ENCODE measurements at regions not wholly inside any gene's neighbourhood (a gene's known extent, or its start where the extent isn't known, plus 50 kb on each side); places are given as distances from the start of the nearest gene placed in this dataset.

DNA sequence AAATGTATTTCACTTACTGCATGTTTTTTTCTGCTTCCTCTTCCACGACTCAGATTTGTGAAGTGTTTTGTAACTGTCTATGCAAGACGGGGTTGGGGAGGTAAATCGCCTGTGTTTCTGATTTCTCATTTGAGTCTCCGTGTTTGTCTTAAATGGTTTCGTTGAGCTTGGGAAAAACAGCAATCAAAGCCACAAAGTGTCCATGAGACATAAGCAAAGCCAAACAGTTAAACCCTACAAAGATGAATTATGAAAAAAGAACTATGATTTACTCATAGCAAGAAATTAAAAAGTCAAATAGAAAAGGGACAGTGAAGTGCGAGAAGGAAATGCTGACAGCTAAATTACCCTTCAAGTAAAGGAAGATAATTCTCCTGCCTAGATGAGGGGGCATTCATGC lies 164.3 kb upstream of the TMPO start:
- no peaks in the 10 kb centered on the region for H3K36me3 ChIP-seq (ENCODE audit: control insufficient read depth, insufficient read depth, low read length)
- TF ChIP-seq, protein P1, sequence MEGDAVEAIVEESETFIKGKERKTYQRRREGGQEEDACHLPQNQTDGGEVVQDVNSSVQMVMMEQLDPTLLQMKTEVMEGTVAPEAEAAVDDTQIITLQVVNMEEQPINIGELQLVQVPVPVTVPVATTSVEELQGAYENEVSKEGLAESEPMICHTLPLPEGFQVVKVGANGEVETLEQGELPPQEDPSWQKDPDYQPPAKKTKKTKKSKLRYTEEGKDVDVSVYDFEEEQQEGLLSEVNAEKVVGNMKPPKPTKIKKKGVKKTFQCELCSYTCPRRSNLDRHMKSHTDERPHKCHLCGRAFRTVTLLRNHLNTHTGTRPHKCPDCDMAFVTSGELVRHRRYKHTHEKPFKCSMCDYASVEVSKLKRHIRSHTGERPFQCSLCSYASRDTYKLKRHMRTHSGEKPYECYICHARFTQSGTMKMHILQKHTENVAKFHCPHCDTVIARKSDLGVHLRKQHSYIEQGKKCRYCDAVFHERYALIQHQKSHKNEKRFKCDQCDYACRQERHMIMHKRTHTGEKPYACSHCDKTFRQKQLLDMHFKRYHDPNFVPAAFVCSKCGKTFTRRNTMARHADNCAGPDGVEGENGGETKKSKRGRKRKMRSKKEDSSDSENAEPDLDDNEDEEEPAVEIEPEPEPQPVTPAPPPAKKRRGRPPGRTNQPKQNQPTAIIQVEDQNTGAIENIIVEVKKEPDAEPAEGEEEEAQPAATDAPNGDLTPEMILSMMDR (IDR thresholded peaks at IDR 0.05; ENCODE audit: insufficient read depth, low read length, poor library complexity, severe bottlenecking) = no peak
- DNase-seq (ENCODE audit: extremely low read depth, insufficient read length) = peak; percentile 22
- H3K4me3 ChIP-seq (replicated peaks; ENCODE audit: low read depth, low read length) = no peak overlapping the region
- no peaks in the 10 kb centered on the region; the same call in 1 of the 2 replicates for H3K27me3 ChIP-seq (replicated peaks; ENCODE audit: control insufficient read depth, insufficient read depth, low read length)

DNA sequence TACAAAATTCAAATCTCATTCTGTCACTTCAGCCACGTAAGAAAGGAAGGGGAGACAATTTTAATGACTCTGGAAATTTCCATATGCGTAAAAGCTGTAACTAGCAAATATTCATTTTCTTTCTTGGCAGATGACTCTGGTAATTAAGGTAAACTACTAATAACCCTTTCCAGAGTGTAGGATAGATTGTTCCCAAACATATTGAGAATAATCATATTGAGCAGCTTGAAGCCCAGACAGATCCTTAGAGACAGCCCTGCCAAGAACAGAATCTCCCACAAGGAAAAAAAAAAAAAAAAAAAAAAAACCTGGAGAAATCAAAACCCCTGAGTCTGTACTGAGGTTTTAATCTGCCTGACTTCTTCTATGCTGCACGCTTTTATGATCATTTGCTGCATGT lies 163.6 kb upstream of the TMPO start:
- Histone ChIP-seq H3K36me3 (ENCODE audit: control insufficient read depth, insufficient read depth, low read length) (no peaks in the 10 kb centered on the region), H3K4me3 (replicated peaks; ENCODE audit: low read depth, low read length) (no peak overlapping the region), H3K27me3 (replicated peaks; ENCODE audit: control insufficient read depth, insufficient read depth, low read length) (no peaks in the 10 kb centered on the region; the same call in 1 of the 2 replicates)
- TF ChIP-seq, protein P1 (IDR thresholded peaks at IDR 0.05; ENCODE audit: insufficient read depth, low read length, poor library complexity, severe bottlenecking) = no peak
- no peak for DNase-seq (ENCODE audit: extremely low read depth, insufficient read length)

DNA sequence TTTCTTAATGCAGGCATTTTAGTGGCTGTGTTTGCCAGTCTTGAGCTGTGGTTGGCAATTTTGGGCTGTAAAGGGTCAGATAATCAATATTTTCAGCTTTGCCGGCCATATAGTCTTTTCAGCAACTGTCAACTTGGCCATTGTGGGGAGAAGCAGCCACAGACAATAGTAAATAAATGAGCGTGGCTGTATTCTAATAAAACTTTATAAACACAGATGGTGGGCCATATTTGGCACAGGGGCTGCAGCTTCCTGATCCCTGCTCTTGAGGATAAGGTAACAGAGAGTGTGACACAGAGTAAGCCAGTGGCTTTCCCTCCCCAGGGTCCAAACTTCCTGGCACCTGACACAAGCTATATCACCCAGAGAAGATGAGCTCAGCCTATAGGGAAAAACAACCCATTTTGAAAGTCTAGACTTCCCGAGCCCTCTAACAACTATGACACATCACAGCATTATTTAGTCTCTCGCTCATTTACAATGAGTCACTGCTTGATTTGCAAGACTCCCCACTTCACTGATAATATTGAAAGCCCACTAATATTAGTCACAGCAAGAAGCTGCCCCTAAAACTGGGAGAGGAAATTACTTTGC lies 163.1 kb upstream of the TMPO start:
- no peak for DNase-seq (ENCODE audit: extremely low read depth, insufficient read length)
- no peak overlapping the region for H3K4me3 ChIP-seq (replicated peaks; ENCODE audit: low read depth, low read length)

DNA sequence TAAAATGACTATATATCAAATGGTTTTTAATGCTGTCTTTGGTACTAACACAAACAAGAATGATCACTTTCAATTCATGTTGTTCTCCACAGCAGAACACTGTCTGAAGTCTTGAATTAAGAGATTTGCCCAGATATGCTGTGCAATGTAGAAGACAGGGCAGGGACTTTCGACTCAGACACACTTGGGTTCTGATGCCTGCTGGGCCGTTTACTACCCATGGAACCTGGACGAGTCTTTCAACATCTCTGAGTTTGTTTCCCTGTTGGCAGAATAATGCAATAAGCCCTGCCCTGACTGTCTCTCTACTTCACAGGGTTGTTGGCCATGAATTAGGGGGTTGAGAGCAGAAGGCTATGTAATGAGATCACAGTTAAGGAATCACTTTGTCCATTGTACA lies 162.6 kb upstream of the TMPO start:
- TF ChIP-seq, protein P1 (IDR thresholded peaks at IDR 0.05; ENCODE audit: insufficient read depth, low read length, poor library complexity, severe bottlenecking) = no peak
- no peak for DNase-seq (ENCODE audit: extremely low read depth, insufficient read length)
- H3K36me3 ChIP-seq (ENCODE audit: control insufficient read depth, insufficient read depth, low read length) = no peaks in the 10 kb centered on the region
- no peaks in the 10 kb centered on the region; the same call in 1 of the 2 replicates for H3K27me3 ChIP-seq (replicated peaks; ENCODE audit: control insufficient read depth, insufficient read depth, low read length)
- no peak overlapping the region for H3K4me3 ChIP-seq (replicated peaks; ENCODE audit: low read depth, low read length)

More for the DNA sequence above, 163.1 kb upstream of the TMPO start:
- TF ChIP-seq, protein P1 (IDR thresholded peaks at IDR 0.05; ENCODE audit: insufficient read depth, low read length, poor library complexity, severe bottlenecking) = no peak
- Histone ChIP-seq H3K36me3 (ENCODE audit: control insufficient read depth, insufficient read depth, low read length) (no peaks in the 10 kb centered on the region), H3K27me3 (replicated peaks; ENCODE audit: control insufficient read depth, insufficient read depth, low read length) (no peaks in the 10 kb centered on the region; the same call in 1 of the 2 replicates)

DNA sequence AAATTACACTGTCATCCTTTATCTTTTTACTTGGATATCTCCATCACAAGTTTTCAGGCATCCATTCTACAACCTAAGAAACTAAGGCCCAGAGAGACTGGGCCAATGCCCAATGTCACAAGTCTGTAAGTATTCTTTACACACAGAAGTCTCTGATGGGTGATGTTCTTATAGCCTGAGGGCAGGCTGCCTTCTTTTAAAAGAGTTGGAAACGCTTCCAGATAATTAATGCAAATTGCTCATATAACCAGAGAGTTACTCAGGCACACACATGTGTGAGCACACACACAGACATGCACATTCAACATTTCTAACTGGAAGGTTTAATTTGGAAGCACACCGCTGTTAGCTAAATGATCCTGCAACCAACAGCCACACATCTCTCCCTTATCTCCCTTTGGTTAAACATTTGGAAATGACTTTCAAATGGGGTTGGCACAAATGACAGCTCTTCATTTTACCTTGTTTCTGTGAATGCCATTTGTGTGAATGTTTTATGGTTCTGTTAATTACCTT lies 160.8 kb upstream of the TMPO start:
- Histone ChIP-seq H3K36me3 (ENCODE audit: control insufficient read depth, insufficient read depth, low read length) (no peaks in the 10 kb centered on the region), H3K27me3 (replicated peaks; ENCODE audit: control insufficient read depth, insufficient read depth, low read length) (no peaks in the 10 kb centered on the region; the same call in 1 of the 2 replicates), H3K4me3 (replicated peaks; ENCODE audit: low read depth, low read length) (no peak overlapping the region)
- TF ChIP-seq, protein P1 (IDR thresholded peaks at IDR 0.05; ENCODE audit: insufficient read depth, low read length, poor library complexity, severe bottlenecking) = no peak
- DNase-seq (ENCODE audit: extremely low read depth, insufficient read length) = no peak
